Stomach (tissue), 4 donors: ENCODE measurements at regions not wholly inside any gene's neighbourhood (a gene's known extent, or its start where the extent isn't known, plus 50 kb on each side); places are given as distances from the start of the nearest gene placed in this dataset.

ENCODE experiments used
- CTCF ChIP-seq, 7 experiments: fragments of 450-650 bp in 4 of 7; fragments of 200-600 bp in 3 of 7; sonication (generic) in 3 of 7; IDR thresholded peaks; one replicate each; pipeline ENCODE4 v1.5.1; 2016 to 2019; ENCODE audit warnings: antibody characterized with exemption in 7 of 7, control low read depth in 2 of 7, mild to moderate bottlenecking in 1 of 7
- EP300 ChIP-seq: sonication (generic); formaldehyde crosslinking; IDR thresholded peaks from one replicate; pipeline ENCODE4 v1.6.1; 2017; ENCODE audit warnings: antibody characterized with exemption
- POLR2A ChIP-seq, 4 donors: fragments of 450-650 bp; IDR thresholded peaks; one replicate each; pipeline ENCODE4 v1.6.1; 2016; ENCODE audit warnings: antibody characterized with exemption in 4 of 4, control low read depth in 2 of 4, mild to moderate bottlenecking in 1 of 4, moderate library complexity in 1 of 4
- POLR2AphosphoS5 ChIP-seq, 3 donors: sonication (generic); formaldehyde crosslinking; IDR thresholded peaks; one replicate each; pipeline ENCODE4 v1.6.1; 2016; ENCODE audit warnings: antibody characterized with exemption in 3 of 3

GRCh38 chr11:113549061-113549460 is 73.9 kb upstream of the DRD2 start:
- TF ChIP-seq EP300 (no peak), CTCF (IDR thresholded peaks at IDR 0.05) (no peak), POLR2A (IDR thresholded peaks at IDR 0.05) (no peak), POLR2AphosphoS5 (IDR thresholded peaks at IDR 0.05) (no peak)
